ENCODE measurements at regions not wholly inside any gene's neighbourhood (a gene's known extent, or its start where the extent isn't known, plus 50 kb on each side); places are given as distances from the start of the nearest gene placed in this dataset.
"Not testable (repeated sequence)": the region's sequence is repeated elsewhere in the genome, so short reads cannot be mapped to it uniquely, and the experiment has no call there.

DNA sequence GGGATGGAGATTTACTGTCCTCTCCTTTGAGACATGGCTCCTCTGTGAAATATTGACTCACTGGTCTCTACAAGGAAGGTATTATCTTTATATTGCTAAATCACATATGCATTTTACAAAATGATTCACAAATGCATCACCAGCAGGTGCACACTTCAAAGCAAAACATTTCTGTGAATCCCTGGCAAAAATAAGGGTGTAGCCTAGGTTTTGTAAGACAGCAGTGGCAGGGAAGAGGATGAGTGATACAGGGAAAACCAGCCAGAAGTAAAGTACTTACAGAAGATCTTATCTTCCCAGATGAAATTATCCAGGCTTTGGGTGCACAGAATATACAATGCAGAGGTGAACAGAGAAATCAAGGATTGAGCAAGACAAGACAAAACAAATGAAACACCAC, 1094.6 kb downstream of the GATA3 start:
- intact Hi-C loops (cut with DNase I), result no loop called here
- Histone ChIP-seq H3K27me3 (no peaks in the 10 kb centered on the region), H3K9me3 (no peaks in the 10 kb centered on the region), H3K27ac (no peak overlapping the region), H3K4me3 (no peak overlapping the region), H3K4me1 (no peaks in the 10 kb centered on the region), H3K36me3 (no peaks in the 10 kb centered on the region)
- DNase-seq, result no peak
- TF ChIP-seq EP300 (IDR thresholded peaks at IDR 0.05), result no peak
- TF ChIP-seq CTCF (IDR thresholded peaks at IDR 0.05), result no peak
- TF ChIP-seq POLR2A (IDR thresholded peaks at IDR 0.05), result no peak
- no peak for TF ChIP-seq POLR2AphosphoS5 (IDR thresholded peaks at IDR 0.05)

DNA sequence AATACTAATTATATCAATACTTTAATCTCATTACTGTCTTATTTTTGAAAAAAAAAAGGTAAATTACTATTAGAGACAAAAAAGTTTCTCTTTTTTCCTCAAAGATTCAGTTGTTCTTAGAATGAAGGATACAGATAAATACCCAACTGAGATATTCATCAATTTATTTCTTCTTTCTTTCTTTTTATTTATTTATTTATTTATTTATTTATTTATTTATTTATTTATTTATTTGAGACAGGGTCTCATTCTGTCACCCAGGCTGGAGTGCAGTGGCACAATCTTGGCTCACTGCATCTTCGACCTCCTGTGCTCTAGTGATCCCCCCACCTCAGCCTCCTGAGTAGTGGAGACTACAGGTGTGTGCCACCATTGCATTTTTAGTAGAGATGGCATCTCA, 1098.6 kb downstream of the GATA3 start:
- H3K27ac ChIP-seq; intact Hi-C loops (cut with DNase I); DNase-seq; H3K4me1 ChIP-seq; H3K9me3 ChIP-seq; H3K4me3 ChIP-seq; H3K36me3 ChIP-seq; H3K27me3 ChIP-seq: not testable (repeated sequence)
- WGBS, 2 donors, result 70 to 82% methylated on average over 1 of the region's 1 CpG

DNA sequence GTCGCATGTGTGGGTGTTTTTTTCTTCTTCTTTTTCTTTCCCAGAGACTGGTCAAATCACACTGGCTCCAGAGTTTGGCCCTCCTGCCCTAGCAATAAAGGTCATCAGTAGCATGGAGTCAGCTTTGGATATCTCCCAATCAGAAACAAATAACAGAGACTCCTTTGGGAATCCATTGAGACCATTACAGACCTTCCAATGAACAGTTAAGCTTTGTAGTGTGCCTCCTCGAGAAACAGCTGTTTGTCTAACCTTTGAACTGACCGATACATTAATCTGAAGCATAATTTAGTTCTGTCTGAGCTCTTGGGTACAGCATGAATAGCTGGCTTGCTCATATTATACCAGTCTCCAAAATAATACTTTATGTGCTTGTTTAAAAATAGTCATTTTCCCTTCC, 1103.2 kb downstream of the GATA3 start:
- intact Hi-C loops (cut with DNase I), result no loop called here
- 52 to 72% methylated on average over 3 of the region's 3 CpGs for WGBS, 2 donors
- H3K36me3 ChIP-seq, result no peaks in the 10 kb centered on the region

DNA sequence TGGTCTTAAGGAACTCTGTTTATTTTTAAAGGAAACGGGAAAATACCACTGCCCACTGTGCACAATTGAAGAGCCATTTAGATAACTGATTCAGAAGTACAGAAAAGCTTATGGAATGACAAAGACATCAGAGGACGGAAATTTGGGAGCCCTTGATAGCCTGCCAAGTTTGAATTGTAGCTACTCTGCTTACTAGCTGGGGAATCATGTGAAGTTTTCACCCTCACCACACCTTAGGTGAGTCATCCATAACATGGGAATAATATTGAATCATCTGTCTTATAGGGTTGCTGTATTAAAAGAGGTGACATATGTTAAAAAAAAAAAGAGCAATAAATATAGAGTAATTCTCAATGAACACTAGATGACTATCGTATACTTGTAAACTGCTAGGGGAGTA, 1104.2 kb downstream of the GATA3 start:
- TF ChIP-seq POLR2A (IDR thresholded peaks at IDR 0.05), result no peak
- TF ChIP-seq EP300 (IDR thresholded peaks at IDR 0.05), result no peak
- TF ChIP-seq CTCF (IDR thresholded peaks at IDR 0.05), result no peak
- no peak for TF ChIP-seq POLR2AphosphoS5 (IDR thresholded peaks at IDR 0.05)
- no peaks in the 10 kb centered on the region for H3K27me3 ChIP-seq

More for the DNA sequence above, 1103.2 kb downstream of the GATA3 start:
- no peak overlapping the region for H3K27ac ChIP-seq
- TF ChIP-seq POLR2A (IDR thresholded peaks at IDR 0.05) (no peak), CTCF (IDR thresholded peaks at IDR 0.05) (no peak), POLR2AphosphoS5 (IDR thresholded peaks at IDR 0.05) (no peak), EP300 (IDR thresholded peaks at IDR 0.05) (no peak)
- peaks cover 0 to 8% (median 2%) of the 10 kb centered on the region in 4 donors for H3K9me3 ChIP-seq
- DNase-seq, result no peak
- no peaks in the 10 kb centered on the region for H3K27me3 ChIP-seq
- H3K4me3 ChIP-seq, result no peak overlapping the region
- H3K4me1 ChIP-seq, result no peaks in the 10 kb centered on the region

DNA sequence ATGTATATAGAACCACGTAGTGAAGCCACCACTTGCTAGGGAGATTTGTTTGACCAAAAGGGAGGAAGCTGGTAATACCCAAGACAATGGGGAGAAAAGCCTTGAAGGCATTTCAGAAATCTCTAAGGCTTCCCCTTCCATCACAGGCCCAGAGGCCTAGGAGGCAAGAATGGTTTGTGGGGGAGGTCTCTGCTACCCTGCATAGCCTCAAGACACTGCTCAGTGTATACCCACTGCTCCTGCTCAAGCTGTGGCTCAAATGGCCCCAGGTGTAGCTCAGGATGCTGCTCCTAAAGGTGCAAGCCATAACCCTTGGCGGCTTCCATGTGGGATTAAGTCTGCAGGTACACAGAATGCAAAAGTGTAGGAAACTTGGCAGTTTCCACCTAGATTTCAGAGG, 1105.8 kb downstream of the GATA3 start:
- 87 to 90% methylated on average over 2 of the region's 2 CpGs for WGBS, 2 donors
- no peaks in the 10 kb centered on the region for H3K36me3 ChIP-seq
- TF ChIP-seq EP300 (IDR thresholded peaks at IDR 0.05) (no peak), CTCF (IDR thresholded peaks at IDR 0.05) (no peak), POLR2AphosphoS5 (IDR thresholded peaks at IDR 0.05) (no peak), POLR2A (IDR thresholded peaks at IDR 0.05) (no peak)
- DNase-seq, result no peak
- no peak overlapping the region for H3K27ac ChIP-seq
- intact Hi-C loops (cut with DNase I), result no loop called here
- H3K4me3 ChIP-seq, result no peak overlapping the region
- no peaks in the 10 kb centered on the region for H3K27me3 ChIP-seq
- no peaks in the 10 kb centered on the region for H3K4me1 ChIP-seq
- H3K9me3 ChIP-seq, result peaks cover 0 to 10% (median 2%) of the 10 kb centered on the region in 4 donors

More for the DNA sequence above, 1104.2 kb downstream of the GATA3 start:
- H3K36me3 ChIP-seq, result no peaks in the 10 kb centered on the region
- no peaks in the 10 kb centered on the region for H3K4me1 ChIP-seq
- H3K27ac ChIP-seq, result no peak overlapping the region
- peaks cover 0 to 8% (median 2%) of the 10 kb centered on the region in 4 donors for H3K9me3 ChIP-seq
- H3K4me3 ChIP-seq, result no peak overlapping the region
- WGBS, 2 donors, result 54 to 73% methylated on average over 3 of the region's 3 CpGs
- no peak for DNase-seq
- intact Hi-C loops (cut with DNase I), result no loop called here
